HG03196 (cell line): ENCODE measurements at regions not wholly inside any gene's neighbourhood (a gene's known extent, or its start where the extent isn't known, plus 50 kb on each side); places are given as distances from the start of the nearest gene placed in this dataset.

Experiments used
- ATAC-seq: cut with Tn5 transposase; IDR thresholded peaks from one replicate; pipeline ENCODE4 v1.9.1; 2021; ENCODE audit not compliant: unreplicated experiment

DNA sequence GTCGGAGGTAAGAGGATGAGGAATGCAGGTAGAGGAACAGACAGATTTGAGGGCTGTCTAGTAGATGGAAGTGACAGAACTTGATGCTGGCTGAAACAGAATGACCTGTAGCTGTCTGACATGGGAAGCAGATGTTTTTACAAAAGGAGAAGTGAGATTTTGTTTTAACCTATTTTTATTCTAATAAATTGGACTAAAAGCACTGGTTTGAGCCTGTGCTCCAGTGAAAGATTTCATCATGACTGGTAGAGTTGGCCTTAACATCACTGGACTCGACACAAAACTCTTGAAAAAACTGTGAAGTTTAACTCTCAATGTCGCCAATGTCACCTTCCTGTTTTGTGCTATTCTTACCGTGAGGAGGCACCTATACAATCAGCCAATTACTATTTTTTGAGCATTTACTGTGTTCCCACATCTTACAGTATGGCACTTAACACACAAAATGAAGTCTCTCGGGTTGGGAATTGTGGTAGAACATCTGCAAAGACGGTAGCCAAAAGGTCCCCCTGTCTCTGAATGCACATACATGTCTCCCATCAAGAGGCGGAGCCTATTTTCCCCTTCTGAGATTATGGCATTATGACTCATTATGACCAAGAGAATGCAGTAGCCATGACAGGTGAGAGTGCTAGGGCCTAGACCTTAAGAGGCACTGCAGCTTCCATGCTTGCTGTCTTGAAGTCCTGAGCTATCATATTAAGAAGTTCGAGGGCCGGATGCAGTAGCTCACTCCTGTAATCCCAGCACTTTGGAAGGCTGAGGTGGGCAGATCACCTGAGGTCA is 93.2 kb downstream of the FOXF2 start:
- peak; percentile 40 for ATAC-seq

DNA sequence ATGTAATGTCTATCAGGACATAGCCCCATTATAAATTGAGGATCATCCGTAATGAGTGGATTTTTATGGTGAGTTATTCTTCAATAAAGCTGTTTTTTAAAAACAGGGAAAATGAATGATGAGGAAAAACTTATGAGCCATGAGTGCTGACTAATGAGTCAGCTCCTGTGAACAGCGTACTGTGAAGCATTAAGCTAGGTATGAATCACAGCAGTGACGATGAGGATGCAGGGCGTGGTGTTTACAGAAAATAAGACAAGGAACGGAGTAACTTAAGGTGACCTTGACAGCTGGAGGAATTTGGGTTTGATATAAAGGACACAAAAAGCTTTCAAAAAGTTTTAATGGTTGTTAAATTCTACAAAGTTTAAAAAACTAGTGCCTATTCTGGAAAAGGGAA is 96.3 kb downstream of the FOXF2 start:
- ATAC-seq = no peak

- ATAC-seq = no peak
Observed at GRCh38 chr6:1486387-1486786, 97.0 kb downstream of the FOXF2 start.

DNA sequence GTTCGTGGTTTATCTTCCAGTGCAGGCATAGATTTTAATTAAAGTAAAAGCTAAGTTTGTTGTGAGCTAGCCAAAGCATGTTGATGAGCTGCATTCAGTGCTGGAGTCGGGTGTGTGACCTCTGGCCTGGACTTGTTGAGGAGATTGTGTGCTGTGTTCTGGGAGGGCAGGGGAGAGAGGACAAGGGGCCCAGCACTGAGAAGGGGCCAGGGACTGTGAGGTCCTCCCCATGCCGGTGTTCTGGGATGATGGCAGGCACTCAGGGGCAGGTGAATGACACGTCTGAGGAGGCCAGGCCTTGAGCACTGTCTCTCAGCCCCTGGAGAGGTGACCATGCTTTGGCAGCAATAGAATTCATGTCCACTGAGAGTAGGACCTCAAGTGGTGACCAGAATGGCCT is 97.9 kb downstream of the FOXF2 start:
- no peak for ATAC-seq

DNA sequence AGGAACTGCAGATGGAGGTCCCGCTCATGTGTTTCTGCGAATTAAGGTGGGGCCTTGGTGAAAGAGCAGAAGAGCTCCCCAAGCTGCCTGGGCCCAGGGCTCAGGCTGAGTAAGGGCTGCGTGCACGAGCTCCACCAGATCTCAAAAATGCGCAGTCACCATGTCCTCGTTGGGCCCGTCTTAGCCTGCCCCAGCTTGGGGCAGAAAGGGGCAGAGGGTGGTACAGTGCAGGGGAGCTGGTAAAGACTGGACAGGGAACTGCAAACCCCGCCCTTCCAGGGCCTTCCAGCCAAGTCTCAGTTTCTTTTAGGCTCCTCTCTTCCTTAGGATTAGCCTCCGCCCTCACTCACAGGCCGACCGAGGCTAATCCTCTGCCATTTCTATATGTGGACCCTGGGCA is 101.6 kb downstream of the FOXF2 start:
- ATAC-seq = no peak

GRCh38 chr6:1491591-1492319 is 102.4 kb downstream of the FOXF2 start:
- ATAC-seq = no peak

DNA sequence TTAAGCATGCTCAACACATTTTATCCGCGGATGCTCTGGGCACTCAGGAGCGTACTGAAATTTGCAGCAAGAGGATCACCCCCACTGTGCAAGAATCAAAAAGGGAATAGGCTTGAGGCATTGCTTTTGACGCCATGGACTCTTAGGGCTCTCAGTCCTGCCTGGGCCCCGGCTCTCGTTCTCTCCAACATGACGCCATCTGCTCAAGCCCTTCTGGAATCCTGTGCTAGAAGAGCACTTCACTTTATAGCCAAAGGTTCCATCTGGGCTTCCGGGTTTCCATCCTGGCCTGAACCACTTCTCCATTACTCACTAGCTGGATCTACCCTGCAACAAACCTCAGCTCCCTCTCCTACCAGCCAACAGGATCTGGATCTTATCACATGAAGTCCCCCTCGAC is 105.3 kb downstream of the FOXF2 start:
- no peak for ATAC-seq

- ATAC-seq = no peak
Observed at GRCh38 chr6:1495344-1495743, 106.0 kb downstream of the FOXF2 start.

GRCh38 chr6:1496092-1496491 is 106.7 kb downstream of the FOXF2 start:
- ATAC-seq = no peak

DNA sequence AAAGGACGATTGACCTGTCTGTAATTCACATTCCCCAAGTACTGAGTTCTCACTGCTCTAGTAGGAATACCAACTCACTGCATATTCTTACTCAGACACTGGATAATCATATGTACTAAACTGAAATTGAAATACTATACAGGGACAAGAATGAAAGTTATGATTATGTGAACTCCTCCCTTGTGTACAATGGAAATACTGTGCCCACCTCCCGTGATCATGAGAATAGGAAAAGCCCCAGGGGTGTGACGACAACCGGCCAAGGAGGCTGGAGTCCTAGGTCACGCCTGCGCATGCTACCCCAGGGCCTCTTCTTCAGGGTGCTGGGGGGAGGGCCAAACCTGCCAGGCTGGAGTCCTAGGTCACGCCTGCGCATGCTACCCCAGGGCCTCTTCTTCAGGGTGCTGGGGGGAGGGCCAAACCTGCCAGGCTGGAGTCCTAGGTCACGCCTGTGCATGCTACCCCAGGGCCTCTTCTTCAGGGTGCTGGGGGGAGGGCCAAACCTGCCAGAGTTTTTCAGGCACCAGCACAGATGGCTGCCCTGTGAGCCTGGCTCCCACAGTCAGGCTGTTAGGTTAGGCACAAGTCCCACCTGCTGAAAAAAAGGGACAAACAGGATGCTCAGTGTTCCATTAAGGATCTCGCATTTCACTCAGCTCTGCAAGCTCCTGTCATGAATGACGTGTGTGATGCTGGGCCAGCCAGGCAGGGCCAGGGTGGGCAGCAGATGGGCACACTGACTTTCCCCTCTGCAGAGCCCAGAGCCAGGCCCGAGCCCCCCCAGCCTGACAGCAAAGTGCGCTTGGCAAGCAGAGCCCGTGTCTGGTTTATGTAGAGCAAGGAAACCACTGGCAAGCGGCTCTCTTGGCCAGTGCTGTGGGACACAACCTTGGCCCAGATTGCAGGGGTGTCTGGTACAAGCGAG is 107.7 kb downstream of the FOXF2 start:
- ATAC-seq = no peak

DNA sequence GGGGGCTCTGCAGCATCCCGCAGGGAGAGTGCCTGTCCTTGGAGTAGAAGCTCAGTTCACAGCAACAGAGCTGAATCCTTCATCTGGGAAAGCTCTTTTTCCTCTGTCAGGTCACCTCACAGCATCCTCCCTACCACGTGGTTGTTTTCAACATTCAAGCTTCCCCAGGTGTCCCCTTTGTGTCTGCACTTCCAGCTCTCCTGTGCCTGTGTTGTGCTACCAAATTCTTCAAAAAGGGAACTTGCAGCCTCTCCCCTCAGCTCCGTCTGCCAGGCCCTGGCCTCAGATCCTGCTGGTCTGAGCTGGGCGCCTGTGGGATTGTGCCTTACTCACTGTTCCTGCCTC is 108.4 kb downstream of the FOXF2 start:
- ATAC-seq = no peak

DNA sequence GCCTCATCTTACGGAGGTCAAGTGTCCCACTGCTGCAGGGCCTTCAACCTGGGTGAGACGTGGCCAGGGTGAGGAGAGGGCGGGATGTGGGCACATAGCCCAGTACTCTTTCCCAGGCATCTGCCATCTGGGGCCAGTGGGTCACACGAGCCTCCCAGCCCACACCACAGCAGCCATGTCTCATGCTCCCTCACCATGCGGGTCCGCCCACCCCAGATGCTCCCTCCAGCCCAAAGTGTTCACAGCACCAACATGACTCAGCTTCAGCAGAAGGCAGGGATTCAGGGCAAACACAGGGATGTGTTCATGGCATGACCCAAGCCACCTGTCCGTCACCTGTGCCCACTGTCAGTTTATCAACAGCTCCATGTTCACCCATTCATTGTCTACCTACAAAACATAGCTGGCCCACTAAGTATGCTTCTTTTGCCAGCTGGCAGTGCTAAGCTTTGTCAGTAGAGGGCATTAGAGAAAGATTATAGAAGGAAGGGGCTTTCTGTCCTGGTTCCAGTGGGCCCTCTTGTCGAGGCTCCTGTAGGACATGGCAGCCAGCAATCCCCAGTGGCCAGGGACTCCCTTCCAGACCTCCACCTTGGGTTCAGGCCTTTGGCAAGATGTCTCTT is 109.2 kb downstream of the FOXF2 start:
- ATAC-seq = no peak

- ATAC-seq = no peak
Observed at GRCh38 chr6:1499777-1500176, 109.9 kb upstream of the FOXC1 start.

DNA sequence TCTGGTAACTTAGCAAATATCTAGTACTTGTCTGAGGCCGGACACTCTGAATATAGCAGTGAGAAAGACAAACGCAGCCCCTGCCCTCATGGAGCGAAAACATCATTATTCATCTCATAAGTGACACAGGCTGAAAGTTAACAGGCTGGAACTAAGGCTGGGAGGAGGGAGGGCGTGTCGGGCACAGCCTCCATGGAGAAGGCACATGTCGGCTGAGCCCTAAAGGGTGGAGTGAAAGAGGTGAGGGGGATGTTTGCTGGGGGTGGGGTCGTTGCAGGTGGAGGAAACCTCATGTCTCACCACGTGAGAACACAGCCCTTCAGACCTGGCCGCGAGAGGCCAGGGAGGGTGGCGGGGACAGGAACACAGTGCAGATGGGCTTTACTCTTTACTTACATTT is 108.8 kb upstream of the FOXC1 start:
- ATAC-seq = no peak

- ATAC-seq = no peak
Observed at GRCh38 chr6:1502041-1502440, 107.7 kb upstream of the FOXC1 start.

DNA sequence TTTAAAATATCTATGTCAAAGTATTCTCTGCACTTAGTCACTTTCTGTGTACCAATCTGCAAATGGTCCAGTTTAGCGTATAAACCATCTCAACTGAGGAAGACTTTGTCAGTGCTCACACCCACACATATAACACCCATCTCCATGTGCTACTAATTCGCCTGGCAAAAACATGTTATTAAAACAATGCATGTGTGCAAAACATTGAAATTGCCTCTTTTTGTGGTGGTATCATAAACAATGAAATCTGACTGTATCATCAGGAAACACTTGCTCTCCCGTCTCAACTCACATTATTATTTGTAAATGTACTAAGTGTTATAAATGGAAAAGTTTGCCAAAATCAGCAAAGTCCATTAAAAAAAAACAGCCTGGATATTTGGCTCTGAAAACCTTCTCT is 105.9 kb upstream of the FOXC1 start:
- no peak for ATAC-seq

DNA sequence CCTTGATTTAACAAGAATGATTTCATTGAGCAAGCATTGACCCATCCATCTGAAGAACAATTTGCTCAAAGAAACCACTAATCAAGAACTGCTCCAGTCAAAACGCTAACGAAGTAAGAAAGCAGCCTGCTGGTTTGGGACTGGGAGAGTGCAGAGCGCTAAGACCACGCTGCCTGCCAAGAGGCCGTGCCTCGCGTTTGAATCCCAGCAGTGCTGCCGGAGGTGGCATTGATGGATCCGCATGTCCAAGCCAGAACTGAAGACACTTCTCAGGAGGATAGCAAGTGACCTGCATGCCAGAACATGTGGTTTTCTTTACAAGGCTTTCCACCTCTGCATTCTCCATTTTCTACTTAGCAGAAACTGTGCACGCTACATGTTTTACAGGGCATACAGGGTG is 105.2 kb upstream of the FOXC1 start:
- ATAC-seq = no peak

GRCh38 chr6:1507251-1507650 is 102.5 kb upstream of the FOXC1 start:
- no peak for ATAC-seq

DNA sequence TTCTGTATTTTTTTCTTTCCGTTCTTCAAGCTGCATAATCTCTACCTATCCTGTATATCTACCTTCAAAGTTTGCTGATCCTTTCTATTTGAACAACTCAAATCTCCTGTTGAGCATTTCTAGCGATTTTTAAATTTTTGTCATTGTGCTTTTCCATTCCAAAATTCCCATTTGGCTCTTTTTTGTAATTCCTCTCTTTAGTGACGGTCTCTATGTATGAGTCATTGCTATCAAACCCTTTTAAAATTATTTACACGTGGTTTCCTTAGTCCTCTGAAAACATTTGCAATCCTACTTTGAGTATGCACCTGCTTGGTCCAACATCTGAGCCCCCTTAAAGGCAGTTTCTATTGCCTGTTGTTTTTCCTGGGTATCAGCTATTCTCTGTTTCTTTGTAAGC is 100.5 kb upstream of the FOXC1 start:
- ATAC-seq = no peak

- no peak for ATAC-seq
Observed at GRCh38 chr6:1510239-1510638, 99.5 kb upstream of the FOXC1 start.

- ATAC-seq = no peak
Observed at GRCh38 chr6:1513215-1513780, 96.4 kb upstream of the FOXC1 start.
